ENCODE measurements at regions not wholly inside any gene's neighbourhood (a gene's known extent, or its start where the extent isn't known, plus 50 kb on each side); places are given as distances from the start of the nearest gene placed in this dataset.

DNA sequence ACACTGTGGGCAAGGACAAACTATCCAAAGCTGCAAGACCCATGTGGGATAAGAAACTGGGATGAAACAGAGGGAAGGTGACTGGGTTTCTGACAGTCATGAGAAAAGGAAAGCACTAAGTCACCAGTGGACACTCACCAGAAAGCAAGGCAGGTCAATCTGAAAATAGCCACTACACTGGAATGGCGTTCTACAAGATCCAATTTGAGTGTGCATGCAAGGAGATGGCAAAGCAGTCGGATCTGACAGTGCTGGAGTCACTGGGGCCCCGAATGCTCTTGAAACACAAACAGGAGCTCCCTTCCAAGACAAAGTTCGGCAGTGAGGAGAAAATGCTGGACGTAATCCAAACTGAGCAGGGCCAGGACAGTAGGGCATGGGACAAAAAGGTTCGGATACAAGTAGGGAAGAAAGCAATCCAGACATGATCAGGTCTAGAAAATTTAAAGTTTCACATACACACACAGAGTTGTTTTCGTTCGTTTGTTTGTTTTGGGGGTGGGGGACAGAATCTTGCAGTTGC is 95.5 kb downstream of the EOMES start (continued):
- TF ChIP-seq, protein P1, sequence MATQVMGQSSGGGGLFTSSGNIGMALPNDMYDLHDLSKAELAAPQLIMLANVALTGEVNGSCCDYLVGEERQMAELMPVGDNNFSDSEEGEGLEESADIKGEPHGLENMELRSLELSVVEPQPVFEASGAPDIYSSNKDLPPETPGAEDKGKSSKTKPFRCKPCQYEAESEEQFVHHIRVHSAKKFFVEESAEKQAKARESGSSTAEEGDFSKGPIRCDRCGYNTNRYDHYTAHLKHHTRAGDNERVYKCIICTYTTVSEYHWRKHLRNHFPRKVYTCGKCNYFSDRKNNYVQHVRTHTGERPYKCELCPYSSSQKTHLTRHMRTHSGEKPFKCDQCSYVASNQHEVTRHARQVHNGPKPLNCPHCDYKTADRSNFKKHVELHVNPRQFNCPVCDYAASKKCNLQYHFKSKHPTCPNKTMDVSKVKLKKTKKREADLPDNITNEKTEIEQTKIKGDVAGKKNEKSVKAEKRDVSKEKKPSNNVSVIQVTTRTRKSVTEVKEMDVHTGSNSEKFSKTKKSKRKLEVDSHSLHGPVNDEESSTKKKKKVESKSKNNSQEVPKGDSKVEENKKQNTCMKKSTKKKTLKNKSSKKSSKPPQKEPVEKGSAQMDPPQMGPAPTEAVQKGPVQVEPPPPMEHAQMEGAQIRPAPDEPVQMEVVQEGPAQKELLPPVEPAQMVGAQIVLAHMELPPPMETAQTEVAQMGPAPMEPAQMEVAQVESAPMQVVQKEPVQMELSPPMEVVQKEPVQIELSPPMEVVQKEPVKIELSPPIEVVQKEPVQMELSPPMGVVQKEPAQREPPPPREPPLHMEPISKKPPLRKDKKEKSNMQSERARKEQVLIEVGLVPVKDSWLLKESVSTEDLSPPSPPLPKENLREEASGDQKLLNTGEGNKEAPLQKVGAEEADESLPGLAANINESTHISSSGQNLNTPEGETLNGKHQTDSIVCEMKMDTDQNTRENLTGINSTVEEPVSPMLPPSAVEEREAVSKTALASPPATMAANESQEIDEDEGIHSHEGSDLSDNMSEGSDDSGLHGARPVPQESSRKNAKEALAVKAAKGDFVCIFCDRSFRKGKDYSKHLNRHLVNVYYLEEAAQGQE (IDR thresholded peaks at IDR 0.05; ENCODE audit: low read depth, low read length): no peak
- TF ChIP-seq, protein P2, sequence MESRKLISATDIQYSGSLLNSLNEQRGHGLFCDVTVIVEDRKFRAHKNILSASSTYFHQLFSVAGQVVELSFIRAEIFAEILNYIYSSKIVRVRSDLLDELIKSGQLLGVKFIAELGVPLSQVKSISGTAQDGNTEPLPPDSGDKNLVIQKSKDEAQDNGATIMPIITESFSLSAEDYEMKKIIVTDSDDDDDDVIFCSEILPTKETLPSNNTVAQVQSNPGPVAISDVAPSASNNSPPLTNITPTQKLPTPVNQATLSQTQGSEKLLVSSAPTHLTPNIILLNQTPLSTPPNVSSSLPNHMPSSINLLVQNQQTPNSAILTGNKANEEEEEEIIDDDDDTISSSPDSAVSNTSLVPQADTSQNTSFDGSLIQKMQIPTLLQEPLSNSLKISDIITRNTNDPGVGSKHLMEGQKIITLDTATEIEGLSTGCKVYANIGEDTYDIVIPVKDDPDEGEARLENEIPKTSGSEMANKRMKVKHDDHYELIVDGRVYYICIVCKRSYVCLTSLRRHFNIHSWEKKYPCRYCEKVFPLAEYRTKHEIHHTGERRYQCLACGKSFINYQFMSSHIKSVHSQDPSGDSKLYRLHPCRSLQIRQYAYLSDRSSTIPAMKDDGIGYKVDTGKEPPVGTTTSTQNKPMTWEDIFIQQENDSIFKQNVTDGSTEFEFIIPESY (IDR thresholded peaks at IDR 0.05; ENCODE audit: borderline replicate concordance, low read depth): no peak
- TF ChIP-seq TEAD4 (IDR thresholded peaks at IDR 0.05; ENCODE audit: borderline replicate concordance, insufficient read depth): no peak

DNA sequence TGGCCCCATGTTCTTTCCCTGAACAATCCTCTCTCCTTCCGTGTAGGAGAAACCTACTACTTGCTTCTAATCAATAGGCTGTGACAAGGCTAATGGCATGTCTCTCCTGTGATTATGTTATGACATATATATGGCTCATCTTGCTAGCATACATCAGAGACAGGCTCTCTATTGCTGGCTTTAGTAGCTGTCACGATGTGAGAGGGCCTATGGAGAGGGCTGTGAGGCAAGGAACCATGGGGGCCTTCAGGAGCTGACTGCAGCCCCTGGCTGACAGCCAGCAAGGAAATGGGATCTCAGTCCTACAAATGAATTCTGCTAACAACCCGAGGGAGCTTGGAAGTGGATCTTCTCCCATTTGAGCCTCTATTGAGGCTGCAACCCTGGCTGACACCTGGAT is 96.3 kb downstream of the EOMES start:
- CTCF ChIA-PET: no interaction called here
- POLR2A ChIA-PET: no interaction called here
- no peak overlapping the region for H3K4me3 ChIP-seq (ENCODE audit: low read depth in 2 of 2, low read length in 1 of 2)
- H4K20me1 ChIP-seq (ENCODE audit: insufficient read depth): no peaks in the 10 kb centered on the region
- no peak overlapping the region for H3K27ac ChIP-seq (ENCODE audit: low read depth in 2 of 2, low read length in 1 of 2)
- no peak overlapping the region for H2AFZ ChIP-seq (ENCODE audit: low read depth)
- peaks cover 22% of the 10 kb centered on the region for H3F3A ChIP-seq (replicated peaks; ENCODE audit: insufficient read depth)
- H3K27me3 ChIP-seq (ENCODE audit: insufficient read depth): no peaks in the 10 kb centered on the region
- H3K9ac ChIP-seq: no peak overlapping the region
- H3K4me1 ChIP-seq (ENCODE audit: control insufficient read depth in 1 of 2, insufficient read depth in 2 of 2, low read depth in 1 of 2, low read length in 1 of 2): peaks cover 5 to 19% of the 10 kb centered on the region in 2 experiments
- no peak overlapping the region for H3K4me2 ChIP-seq
- WGBS (ENCODE audit: low lambda C conversion rate): 82% methylated on average over 3 of the region's 3 CpGs
- no peaks in the 10 kb centered on the region for H3K36me3 ChIP-seq (replicated peaks in 1 of 2; ENCODE audit: control insufficient read depth in 1 of 2, insufficient read depth in 2 of 2, low read length in 1 of 2)
- H3K9me2 ChIP-seq: no peaks in the 10 kb centered on the region
- no peaks in the 10 kb centered on the region for H3K9me3 ChIP-seq
- no peak for DNase-seq
- no peaks in the 10 kb centered on the region for H3K79me2 ChIP-seq (ENCODE audit: insufficient read depth)
- TF ChIP-seq, protein P3, sequence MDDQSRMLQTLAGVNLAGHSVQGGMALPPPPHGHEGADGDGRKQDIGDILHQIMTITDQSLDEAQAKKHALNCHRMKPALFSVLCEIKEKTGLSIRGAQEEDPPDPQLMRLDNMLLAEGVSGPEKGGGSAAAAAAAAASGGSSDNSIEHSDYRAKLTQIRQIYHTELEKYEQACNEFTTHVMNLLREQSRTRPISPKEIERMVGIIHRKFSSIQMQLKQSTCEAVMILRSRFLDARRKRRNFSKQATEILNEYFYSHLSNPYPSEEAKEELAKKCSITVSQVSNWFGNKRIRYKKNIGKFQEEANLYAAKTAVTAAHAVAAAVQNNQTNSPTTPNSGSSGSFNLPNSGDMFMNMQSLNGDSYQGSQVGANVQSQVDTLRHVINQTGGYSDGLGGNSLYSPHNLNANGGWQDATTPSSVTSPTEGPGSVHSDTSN (IDR thresholded peaks at IDR 0.05): no peak
- TF ChIP-seq, protein P4, sequence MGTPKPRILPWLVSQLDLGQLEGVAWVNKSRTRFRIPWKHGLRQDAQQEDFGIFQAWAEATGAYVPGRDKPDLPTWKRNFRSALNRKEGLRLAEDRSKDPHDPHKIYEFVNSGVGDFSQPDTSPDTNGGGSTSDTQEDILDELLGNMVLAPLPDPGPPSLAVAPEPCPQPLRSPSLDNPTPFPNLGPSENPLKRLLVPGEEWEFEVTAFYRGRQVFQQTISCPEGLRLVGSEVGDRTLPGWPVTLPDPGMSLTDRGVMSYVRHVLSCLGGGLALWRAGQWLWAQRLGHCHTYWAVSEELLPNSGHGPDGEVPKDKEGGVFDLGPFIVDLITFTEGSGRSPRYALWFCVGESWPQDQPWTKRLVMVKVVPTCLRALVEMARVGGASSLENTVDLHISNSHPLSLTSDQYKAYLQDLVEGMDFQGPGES (IDR thresholded peaks at IDR 0.05; ENCODE audit: low read depth, low read length): no peak
- TF ChIP-seq YY1 (IDR thresholded peaks at IDR 0.05; ENCODE audit: low read depth) (no peak), POLR2AphosphoS5 (IDR thresholded peaks at IDR 0.05; ENCODE audit: low read depth, low read length) (no peak), NRF1 (IDR thresholded peaks at IDR 0.05; ENCODE audit: low read depth, low read length) (no peak), MEF2A (IDR thresholded peaks at IDR 0.05; ENCODE audit: borderline replicate concordance, low read depth) (no peak), SIN3A (IDR thresholded peaks at IDR 0.05; ENCODE audit: borderline replicate concordance, low read depth, low read length) (no peak), RCOR1 (IDR thresholded peaks at IDR 0.05; ENCODE audit: low read length) (no peak), GABPA (IDR thresholded peaks at IDR 0.05; ENCODE audit: low read depth) (no peak), ELF1 (IDR thresholded peaks at IDR 0.05) (no peak), TEAD4 (IDR thresholded peaks at IDR 0.05; ENCODE audit: borderline replicate concordance, insufficient read depth) (no peak)
- TF ChIP-seq, protein P2 (IDR thresholded peaks at IDR 0.05; ENCODE audit: borderline replicate concordance, low read depth): no peak
- TF ChIP-seq, protein P5, sequence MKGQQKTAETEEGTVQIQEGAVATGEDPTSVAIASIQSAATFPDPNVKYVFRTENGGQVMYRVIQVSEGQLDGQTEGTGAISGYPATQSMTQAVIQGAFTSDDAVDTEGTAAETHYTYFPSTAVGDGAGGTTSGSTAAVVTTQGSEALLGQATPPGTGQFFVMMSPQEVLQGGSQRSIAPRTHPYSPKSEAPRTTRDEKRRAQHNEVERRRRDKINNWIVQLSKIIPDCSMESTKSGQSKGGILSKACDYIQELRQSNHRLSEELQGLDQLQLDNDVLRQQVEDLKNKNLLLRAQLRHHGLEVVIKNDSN (IDR thresholded peaks at IDR 0.05; ENCODE audit: borderline replicate concordance, low read depth): no peak
- TF ChIP-seq, protein P1 (IDR thresholded peaks at IDR 0.05; ENCODE audit: low read depth, low read length): no peak
- TF ChIP-seq, protein P6, sequence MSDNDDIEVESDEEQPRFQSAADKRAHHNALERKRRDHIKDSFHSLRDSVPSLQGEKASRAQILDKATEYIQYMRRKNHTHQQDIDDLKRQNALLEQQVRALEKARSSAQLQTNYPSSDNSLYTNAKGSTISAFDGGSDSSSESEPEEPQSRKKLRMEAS (IDR thresholded peaks at IDR 0.05; ENCODE audit: low read depth): no peak
